T-helper 17 cell (primary cell): ENCODE measurements at regions not wholly inside any gene's neighbourhood (a gene's known extent, or its start where the extent isn't known, plus 50 kb on each side); places are given as distances from the start of the nearest gene placed in this dataset.
"Not testable (repeated sequence)": the region's sequence is repeated elsewhere in the genome, so short reads cannot be mapped to it uniquely, and the experiment has no call there.

Experiments
- ATAC-seq: fragments of 150-1000 bp; cut with Tn5 transposase; 2 replicates; pipeline ENCODE4 v1.10.0; 2021; ENCODE audit warnings: mild to moderate bottlenecking, moderate library complexity
- DNase-seq, 3 donors: peaks; one replicate each; pipeline versions ENCODE4 v3.0.0 to v3.0.0-alpha.2; 2020 to 2021
- H3K9me3 ChIP-seq: one replicate; pipeline ENCODE4 v1.7.0; 2013; ENCODE audit warnings: low read length, mild to moderate bottlenecking; ENCODE audit not compliant: control insufficient read depth, poor library complexity, severe bottlenecking
- H3K27ac Mint-ChIP-seq: one replicate; pipeline ENCODE4 v1.8.0; 2022; ENCODE audit warnings: mild to moderate bottlenecking, moderate library complexity, mixed read lengths
- H3K27me3 Mint-ChIP-seq: one replicate; pipeline ENCODE4 v1.8.0; 2022; ENCODE audit warnings: mixed read lengths
- H3K36me3 Mint-ChIP-seq: one replicate; pipeline ENCODE4 v1.8.0; 2022; ENCODE audit warnings: low read depth, mixed read lengths
- H3K4me1 Mint-ChIP-seq: one replicate; pipeline ENCODE4 v1.8.0; 2022; ENCODE audit warnings: mild to moderate bottlenecking, mixed read lengths
- H3K4me3 Mint-ChIP-seq: one replicate; pipeline ENCODE4 v1.8.0; 2022; ENCODE audit warnings: mild to moderate bottlenecking, moderate library complexity, mixed read lengths

GRCh38 chr6:26720663-26721218, 61.2 kb upstream of the ZNF322 start:
- H3K36me3 Mint-ChIP-seq, ATAC-seq, DNase-seq, H3K4me3 Mint-ChIP-seq, H3K27ac Mint-ChIP-seq, H3K9me3 ChIP-seq, H3K27me3 Mint-ChIP-seq, H3K4me1 Mint-ChIP-seq: not testable (repeated sequence)

GRCh38 chr6:26730019-26730766, 70.6 kb upstream of the ZNF322 start:
- H3K27me3 Mint-ChIP-seq, H3K36me3 Mint-ChIP-seq: not testable (repeated sequence)

GRCh38 chr6:26734776-26735472, 75.4 kb upstream of the ZNF322 start:
- not testable (repeated sequence) for DNase-seq, H3K27me3 Mint-ChIP-seq, H3K9me3 ChIP-seq, ATAC-seq, H3K4me3 Mint-ChIP-seq, H3K27ac Mint-ChIP-seq, H3K36me3 Mint-ChIP-seq, H3K4me1 Mint-ChIP-seq

More at GRCh38 chr6:26730019-26730766, 70.6 kb upstream of the ZNF322 start:
- H3K9me3 ChIP-seq, H3K4me1 Mint-ChIP-seq, DNase-seq, H3K27ac Mint-ChIP-seq, ATAC-seq, H3K4me3 Mint-ChIP-seq: not testable (repeated sequence)

- H3K27ac Mint-ChIP-seq = no peak overlapping the region
- H3K36me3 Mint-ChIP-seq = no peaks in the 10 kb centered on the region
- H3K4me3 Mint-ChIP-seq = no peak overlapping the region
- peaks cover 9% of the 10 kb centered on the region for H3K9me3 ChIP-seq
- H3K4me1 Mint-ChIP-seq = no peaks in the 10 kb centered on the region
- ATAC-seq (no peak), DNase-seq (no peak)
- H3K27me3 Mint-ChIP-seq = peaks cover 18% of the 10 kb centered on the region
Measured at GRCh38 chr6:26739811-26740210, 80.3 kb upstream of the ZNF322 start.

GRCh38 chr6:26743157-26743821, 83.7 kb upstream of the ZNF322 start:
- peaks cover 40% of the 10 kb centered on the region for H3K27me3 Mint-ChIP-seq
- no peak for DNase-seq
- H3K4me1 Mint-ChIP-seq = no peaks in the 10 kb centered on the region
- peaks cover 9% of the 10 kb centered on the region for H3K9me3 ChIP-seq
- H3K4me3 Mint-ChIP-seq = no peak overlapping the region
- ATAC-seq = no peak
- H3K27ac Mint-ChIP-seq = peak overlapping the region; percentile 87
- peaks cover 3% of the 10 kb centered on the region for H3K36me3 Mint-ChIP-seq

- H3K9me3 ChIP-seq = peaks cover 9% of the 10 kb centered on the region
- no peak for DNase-seq
- Mint-ChIP-seq H3K4me1 (no peaks in the 10 kb centered on the region), H3K27me3 (peaks cover 47% of the 10 kb centered on the region), H3K4me3 (peak overlapping the region; percentile 26), H3K36me3 (peaks cover 3% of the 10 kb centered on the region), H3K27ac (peak overlapping the region; percentile 87)
- no peak for ATAC-seq
Measured at GRCh38 chr6:26743941-26744699, 84.6 kb upstream of the ZNF322 start.

- not testable (repeated sequence) for H3K9me3 ChIP-seq, ATAC-seq, H3K4me1 Mint-ChIP-seq, H3K4me3 Mint-ChIP-seq, H3K36me3 Mint-ChIP-seq, DNase-seq
- Mint-ChIP-seq H3K27me3 (peaks cover 55% of the 10 kb centered on the region), H3K27ac (peak overlapping the region; percentile 87)
Measured at GRCh38 chr6:26744837-26745282, 85.3 kb upstream of the ZNF322 start.

GRCh38 chr6:26745964-26746363, 86.4 kb upstream of the ZNF322 start:
- peaks cover 59% of the 10 kb centered on the region for H3K27me3 Mint-ChIP-seq

GRCh38 chr6:26749126-26749758, 89.7 kb upstream of the ZNF322 start:
- not testable (repeated sequence) for H3K4me1 Mint-ChIP-seq, H3K27ac Mint-ChIP-seq, H3K4me3 Mint-ChIP-seq, ATAC-seq, H3K9me3 ChIP-seq, H3K36me3 Mint-ChIP-seq, DNase-seq
- peaks cover 51% of the 10 kb centered on the region for H3K27me3 Mint-ChIP-seq

More at GRCh38 chr6:26745964-26746363, 86.4 kb upstream of the ZNF322 start:
- not testable (repeated sequence) for DNase-seq, H3K4me1 Mint-ChIP-seq, H3K27ac Mint-ChIP-seq, H3K36me3 Mint-ChIP-seq, H3K4me3 Mint-ChIP-seq, ATAC-seq, H3K9me3 ChIP-seq

- not testable (repeated sequence) for H3K9me3 ChIP-seq, H3K4me1 Mint-ChIP-seq, ATAC-seq, H3K4me3 Mint-ChIP-seq, H3K36me3 Mint-ChIP-seq, DNase-seq, H3K27ac Mint-ChIP-seq
- peaks cover 51% of the 10 kb centered on the region for H3K27me3 Mint-ChIP-seq
Measured at GRCh38 chr6:26749759-26750126, 90.2 kb upstream of the ZNF322 start.

- H3K27me3 Mint-ChIP-seq = peaks cover 48% of the 10 kb centered on the region
- peak overlapping the region; percentile 63 for H3K4me3 Mint-ChIP-seq
- H3K36me3 Mint-ChIP-seq = no peaks in the 10 kb centered on the region
- H3K9me3 ChIP-seq = peaks cover 7% of the 10 kb centered on the region
- no peak for DNase-seq
- H3K4me1 Mint-ChIP-seq = no peaks in the 10 kb centered on the region
- no peak for ATAC-seq
- peak overlapping the region; percentile 84 for H3K27ac Mint-ChIP-seq
Measured at GRCh38 chr6:26754212-26754611, 94.7 kb upstream of the ZNF322 start.

- not testable (repeated sequence) for H3K4me1 Mint-ChIP-seq, H3K36me3 Mint-ChIP-seq, DNase-seq, H3K9me3 ChIP-seq, ATAC-seq
- peak overlapping the region; percentile 84 for H3K27ac Mint-ChIP-seq
- H3K4me3 Mint-ChIP-seq = peak overlapping the region; percentile 63
- peaks cover 44% of the 10 kb centered on the region for H3K27me3 Mint-ChIP-seq
Measured at GRCh38 chr6:26754801-26755200, 95.3 kb upstream of the ZNF322 start.
